Natural killer cell (primary cell): ENCODE measurements at regions not wholly inside any gene's neighbourhood (a gene's known extent, or its start where the extent isn't known, plus 50 kb on each side); places are given as distances from the start of the nearest gene placed in this dataset.

ENCODE experiments used
- ATAC-seq, 3 donors: fragments of 150-1000 bp in 2 of 3; fragments of 200-7000 bp in 1 of 3; cut with Tn5 transposase; 1 replicate in 1 of 3; 2 replicates in 2 of 3; pipeline ENCODE4 v1.10.0; 2021; ENCODE audit warnings: mild to moderate bottlenecking in 2 of 3, moderate library complexity in 2 of 3
- DNase-seq, 2 donors: peaks; one replicate each; pipeline versions ENCODE4 v3.0.0 to v3.0.0-alpha.2; 2013 to 2021; ENCODE audit warnings: mixed read lengths in 1 of 2
- H3K27ac ChIP-seq: one replicate; pipeline ENCODE4 v1.5.1; 2013; ENCODE audit warnings: mild to moderate bottlenecking, low read length
- H3K27me3 ChIP-seq: one replicate; pipeline ENCODE4 v1.6.1; 2013; ENCODE audit warnings: low read length; ENCODE audit not compliant: control insufficient read depth, insufficient read depth
- H3K36me3 ChIP-seq: one replicate; pipeline ENCODE4 v1.6.1; 2013; ENCODE audit warnings: low read length; ENCODE audit not compliant: control insufficient read depth, insufficient read depth
- H3K4me1 ChIP-seq: one replicate; pipeline ENCODE4 v1.6.1; 2013; ENCODE audit warnings: low read length; ENCODE audit not compliant: control insufficient read depth, insufficient read depth
- H3K4me3 ChIP-seq: one replicate; pipeline ENCODE4 v1.5.1; 2013; ENCODE audit warnings: low read length
- H3K9me3 ChIP-seq: one replicate; pipeline ENCODE4 v1.6.1; 2013; ENCODE audit warnings: low read length; ENCODE audit not compliant: control insufficient read depth, insufficient read depth
- H3K27ac Mint-ChIP-seq, 2 donors: one replicate each; pipeline ENCODE4 v1.8.0; 2022; ENCODE audit warnings: mild to moderate bottlenecking in 2 of 2, mixed read lengths in 2 of 2, moderate library complexity in 1 of 2
- H3K27me3 Mint-ChIP-seq, 2 donors: one replicate each; pipeline ENCODE4 v1.8.0; 2022; ENCODE audit warnings: low read depth in 2 of 2, mixed read lengths in 2 of 2
- H3K36me3 Mint-ChIP-seq: one replicate; pipeline ENCODE4 v1.8.0; 2022; ENCODE audit warnings: mixed read lengths
- H3K4me1 Mint-ChIP-seq, 2 donors: one replicate each; pipeline ENCODE4 v1.8.0; 2022; ENCODE audit warnings: mixed read lengths in 2 of 2
- H3K4me3 Mint-ChIP-seq: one replicate; pipeline ENCODE4 v1.8.0; 2022; ENCODE audit warnings: mild to moderate bottlenecking, moderate library complexity, mixed read lengths
- H3K9me3 Mint-ChIP-seq, 2 donors: one replicate each; pipeline ENCODE4 v1.8.0; 2022; ENCODE audit warnings: mixed read lengths in 2 of 2
- CTCF ChIP-seq: fragments of 200-600 bp; IDR thresholded peaks from one replicate; pipeline ENCODE4 v1.8.0; 2022; ENCODE audit warnings: antibody characterized with exemption
- WGBS: methylation state at CpG from one replicate; pipeline ENCODE4 v1.1.7; 2013; ENCODE audit warnings: missing lambda C conversion rate; ENCODE audit not compliant: insufficient coverage; 5-methylcytosine and 5-hydroxymethylcytosine counted together
- intact Hi-C: fragments of 100-400 bp; cut with micrococcal nuclease; formaldehyde crosslinking; loops from one replicate; pipeline ENCODE4 v1.14.2; 2022

- H3K27me3 ChIP-seq: no peaks in the 10 kb centered on the region
- WGBS: 89% methylated on average over 39 of the region's 39 CpGs
- Mint-ChIP-seq H3K4me3 (no peak overlapping the region), H3K27me3 (no peaks in the 10 kb centered on the region), H3K36me3 (no peaks in the 10 kb centered on the region), H3K9me3 (no peaks in the 10 kb centered on the region), H3K27ac (no peak overlapping the region), H3K4me1 (no peaks in the 10 kb centered on the region)
- DNase-seq (no peak), ATAC-seq (no peak)
- H3K4me1 ChIP-seq: no peaks in the 10 kb centered on the region
- no peak for TF ChIP-seq CTCF
- intact Hi-C loops: no loop called here
- H3K27ac ChIP-seq: no peak overlapping the region
- H3K9me3 ChIP-seq: peaks cover 22% of the 10 kb centered on the region
- no peak overlapping the region for H3K4me3 ChIP-seq
- H3K36me3 ChIP-seq: no peaks in the 10 kb centered on the region
Measured at GRCh38 chr12:38156497-38157245, 159.9 kb upstream of the ALG10B start.

GRCh38 chr12:38157274-38157932, 159.2 kb upstream of the ALG10B start:
- Histone ChIP-seq H3K4me1 (no peaks in the 10 kb centered on the region), H3K27ac (no peak overlapping the region), H3K4me3 (no peak overlapping the region), H3K9me3 (peaks cover 22% of the 10 kb centered on the region), H3K36me3 (no peaks in the 10 kb centered on the region), H3K27me3 (no peaks in the 10 kb centered on the region)
- H3K4me1 Mint-ChIP-seq: no peaks in the 10 kb centered on the region
- TF ChIP-seq CTCF: no peak
- peaks cover 3% of the 10 kb centered on the region in 2 donors for H3K9me3 Mint-ChIP-seq
- no peak overlapping the region for H3K4me3 Mint-ChIP-seq
- H3K27ac Mint-ChIP-seq: no peak overlapping the region
- DNase-seq: no peak
- intact Hi-C loops: no loop called here
- H3K36me3 Mint-ChIP-seq: no peaks in the 10 kb centered on the region
- ATAC-seq: no peak
- no peaks in the 10 kb centered on the region for H3K27me3 Mint-ChIP-seq
- WGBS: 91% methylated on average over 39 of the region's 39 CpGs

GRCh38 chr12:38157933-38158401, 158.6 kb upstream of the ALG10B start:
- Histone ChIP-seq H3K27me3 (no peaks in the 10 kb centered on the region), H3K27ac (no peak overlapping the region), H3K36me3 (no peaks in the 10 kb centered on the region), H3K4me1 (no peaks in the 10 kb centered on the region), H3K9me3 (peaks cover 22% of the 10 kb centered on the region), H3K4me3 (no peak overlapping the region)
- DNase-seq: no peak
- H3K4me3 Mint-ChIP-seq: no peak overlapping the region
- intact Hi-C loops: no loop called here
- no peak overlapping the region for H3K27ac Mint-ChIP-seq
- H3K27me3 Mint-ChIP-seq: no peaks in the 10 kb centered on the region
- TF ChIP-seq CTCF: no peak
- no peak for ATAC-seq
- 93% methylated on average over 28 of the region's 28 CpGs for WGBS
- H3K4me1 Mint-ChIP-seq: no peaks in the 10 kb centered on the region
- H3K9me3 Mint-ChIP-seq: peaks cover 3 to 4% of the 10 kb centered on the region in 2 donors
- H3K36me3 Mint-ChIP-seq: no peaks in the 10 kb centered on the region
